Left lung (tissue), 4 donors: ENCODE measurements at regions not wholly inside any gene's neighbourhood (a gene's known extent, or its start where the extent isn't known, plus 50 kb on each side); places are given as distances from the start of the nearest gene placed in this dataset.

ENCODE experiments used
- ATAC-seq: fragments of 200-7000 bp; cut with Tn5 transposase; one replicate; pipeline ENCODE4 v1.9.1; 2020; ENCODE audit warnings: moderate library complexity
- DNase-seq, 4 donors: peaks; one replicate each; pipeline ENCODE4 v3.0.0-alpha.2; 2013 to 2020
- H3K27ac ChIP-seq, 2 donors: fragments of 200-600 bp; sonication (generic) in 1 of 2; one replicate each; pipeline versions ENCODE4 v1.5.0 to v1.8.0; 2020 to 2021
- H3K27me3 ChIP-seq, 2 donors: fragments of 200-600 bp; sonication (generic) in 1 of 2; one replicate each; pipeline versions ENCODE4 v1.5.0 to v1.8.0; 2020 to 2021
- H3K36me3 ChIP-seq, 2 donors: fragments of 200-600 bp; sonication (generic) in 1 of 2; one replicate each; pipeline versions ENCODE4 v1.5.0 to v1.8.0; 2020 to 2021
- H3K4me1 ChIP-seq, 2 donors: fragments of 200-600 bp; one replicate each; pipeline ENCODE4 v1.8.0; 2021
- H3K4me3 ChIP-seq, 2 donors: fragments of 200-600 bp; sonication (generic) in 1 of 2; one replicate each; pipeline versions ENCODE4 v1.5.0 to v1.8.0; 2020 to 2021; ENCODE audit warnings: mild to moderate bottlenecking in 1 of 2
- H3K9me3 ChIP-seq, 2 donors: fragments of 200-600 bp; sonication (generic) in 1 of 2; one replicate each; pipeline versions ENCODE4 v1.5.0 to v1.8.0; 2020 to 2021
- CTCF ChIP-seq, 2 donors: fragments of 200-600 bp; sonication (generic) in 1 of 2; IDR thresholded peaks; one replicate each; pipeline versions ENCODE4 v1.5.0 to v1.8.0; 2021; ENCODE audit warnings: antibody characterized with exemption in 2 of 2
- intact Hi-C, 2 donors: fragments of 100-400 bp; cut with DNase I; formaldehyde crosslinking; loops; one replicate each; pipeline versions ENCODE4 v1.11.2 to v1.14.2; 2022
- donor health status: DM: no; HTN: yes; CAD: no.
- donor health status: DM: no; HTN: no; CAD: no.

GRCh38 chr20:39885975-39886649 lies 802.9 kb downstream of the MAFB start:
- ATAC-seq = peak; percentile 92
- intact Hi-C loops = no loop called here

GRCh38 chr20:39882806-39883205 lies 806.2 kb downstream of the MAFB start:
- H3K4me1 ChIP-seq = peaks cover 0 to 3% of the 10 kb centered on the region in 2 donors
- peaks cover 0 to 2% of the 10 kb centered on the region in 2 donors for H3K9me3 ChIP-seq
- ATAC-seq (no peak), DNase-seq (no peak)
- no peaks in the 10 kb centered on the region for H3K36me3 ChIP-seq
- H3K4me3 ChIP-seq = no peak overlapping the region
- intact Hi-C loops = no loop called here
- no peaks in the 10 kb centered on the region for H3K27me3 ChIP-seq
- H3K27ac ChIP-seq = no peak overlapping the region
- no peak for TF ChIP-seq CTCF (IDR thresholded peaks at IDR 0.05)

More at GRCh38 chr20:39885975-39886649, 802.9 kb downstream of the MAFB start:
- no peaks in the 10 kb centered on the region for H3K27me3 ChIP-seq
- H3K4me3 ChIP-seq = no peak overlapping the region
- no peaks in the 10 kb centered on the region for H3K36me3 ChIP-seq
- peaks cover 0 to 3% of the 10 kb centered on the region in 2 donors for H3K4me1 ChIP-seq
- peak in 1 of 4 donors; percentile 53 for DNase-seq
- peaks cover 0 to 2% of the 10 kb centered on the region in 2 donors for H3K9me3 ChIP-seq
- H3K27ac ChIP-seq = no peak overlapping the region
- TF ChIP-seq CTCF (IDR thresholded peaks at IDR 0.05) = peak; percentile 46 to 59

- H3K36me3 ChIP-seq = no peaks in the 10 kb centered on the region
- DNase-seq = no peak
- TF ChIP-seq CTCF (IDR thresholded peaks at IDR 0.05) = no peak
- no peak for ATAC-seq
- H3K27ac ChIP-seq = no peak overlapping the region
- H3K27me3 ChIP-seq = no peaks in the 10 kb centered on the region
- peaks cover 0 to 2% of the 10 kb centered on the region in 2 donors for H3K9me3 ChIP-seq
- no peaks in the 10 kb centered on the region for H3K4me1 ChIP-seq
- intact Hi-C loops = no loop called here
- H3K4me3 ChIP-seq = no peak overlapping the region
Measured at GRCh38 chr20:39880890-39881289, 808.1 kb downstream of the MAFB start.

GRCh38 chr20:39879296-39879695 lies 809.7 kb downstream of the MAFB start:
- Histone ChIP-seq H3K27ac (no peak overlapping the region), H3K27me3 (no peaks in the 10 kb centered on the region), H3K36me3 (no peaks in the 10 kb centered on the region), H3K9me3 (peaks cover 0 to 2% of the 10 kb centered on the region in 2 donors), H3K4me3 (no peak overlapping the region), H3K4me1 (no peaks in the 10 kb centered on the region)
- intact Hi-C loops = no loop called here
- DNase-seq (no peak), ATAC-seq (no peak)
- no peak for TF ChIP-seq CTCF (IDR thresholded peaks at IDR 0.05)

GRCh38 chr20:39878809-39879208 lies 810.2 kb downstream of the MAFB start:
- DNase-seq (no peak), ATAC-seq (no peak)
- TF ChIP-seq CTCF (IDR thresholded peaks at IDR 0.05) = no peak
- Histone ChIP-seq H3K27me3 (no peaks in the 10 kb centered on the region), H3K27ac (no peak overlapping the region), H3K36me3 (no peaks in the 10 kb centered on the region), H3K9me3 (peaks cover 0 to 2% of the 10 kb centered on the region in 2 donors), H3K4me1 (no peaks in the 10 kb centered on the region), H3K4me3 (no peak overlapping the region)
- intact Hi-C loops = no loop called here
